K562 (cell line): ENCODE measurements at regions not wholly inside any gene's neighbourhood (a gene's known extent, or its start where the extent isn't known, plus 50 kb on each side); places are given as distances from the start of the nearest gene placed in this dataset.

Experiments
- ATAC-seq: fragments of 200-7000 bp; cut with Tn5 transposase; 3 replicates; pipeline ENCODE4 v1.9.1; 2020; ENCODE audit warnings: moderate library complexity
- BruUV-seq: library from RNA; stranded (reverse); fragments of 400-500 nt; replicated peaks from 2 replicates; lab custom pipeline; 2021; lab: Mats Ljungman, UMichigan
- CTCF ChIA-PET: fragments of 300-600 bp; formaldehyde crosslinking; extraction: SDS; loops from one replicate; lab custom pipeline; 2021; ENCODE audit warnings: low intra/inter-chr PET ratio; lab: Yijun Ruan, JAX
- POLR2A ChIA-PET: fragments of 300-600, 350-650 bp; sonication (Branson Sonifier 250); formaldehyde crosslinking; extraction: SDS; loops from one replicate; lab custom pipeline; 2021; ENCODE audit warnings: antibody characterized with exemption, inconsistent platforms; lab: Yijun Ruan, JAX
- DNase-seq, 4 experiments: peaks; one replicate each; pipeline versions ENCODE4 v3.0.0 to v3.0.0-alpha.2; 2011 to 2018; ENCODE audit warnings: low spot score in 3 of 4, mixed read lengths in 3 of 4; ENCODE audit errors: extremely low read depth in 1 of 4
- FAIRE-seq: peaks from 2 replicates; lab custom pipeline; 2011; peaks lifted over from hg19 to GRCh38; lab: Jason Lieb, UNC
- H2AFZ ChIP-seq: 2 replicates; pipeline ENCODE4 v1.6.0; 2011; ENCODE audit warnings: low read depth, low read length, control low read depth, inconsistent platforms
- H3K27ac ChIP-seq: fragments of 200-600 bp; 3 replicates; pipeline ENCODE4 v1.8.0; 2011; ENCODE audit warnings: low read depth, mild to moderate bottlenecking, control low read depth, inconsistent platforms, low read length, moderate library complexity, mixed read lengths; ENCODE audit errors: extremely low read depth
- H3K27me3 ChIP-seq, 2 experiments: fragments of 300-600 bp in 1 of 2; 2 replicates in 1 of 2; 3 replicates in 1 of 2; pipeline versions ENCODE4 v1.6.0 to v1.8.0; 2011; ENCODE audit warnings: inconsistent platforms in 2 of 2, low read length in 2 of 2, mild to moderate bottlenecking in 1 of 2, mixed read lengths in 1 of 2, moderate library complexity in 1 of 2; ENCODE audit not compliant: control insufficient read depth in 2 of 2, insufficient read depth in 2 of 2
- H3K36me3 ChIP-seq: fragments of 300-600 bp; 3 replicates; pipeline ENCODE4 v1.8.0; 2011; ENCODE audit warnings: mild to moderate bottlenecking, low read length, inconsistent platforms; ENCODE audit not compliant: control insufficient read depth, insufficient read depth
- H3K4me1 ChIP-seq, 2 experiments: fragments of 200-600 bp in 1 of 2; replicated peaks in 1 of 2; 2 replicates in 1 of 2; 3 replicates in 1 of 2; pipeline versions ENCODE4 v1.5.1 to v1.8.0; 2011; ENCODE audit warnings: inconsistent platforms in 2 of 2, low read length in 2 of 2, mild to moderate bottlenecking in 1 of 2, mixed read lengths in 1 of 2, moderate library complexity in 1 of 2; ENCODE audit not compliant: control insufficient read depth in 2 of 2, insufficient read depth in 2 of 2
- H3K4me2 ChIP-seq: 2 replicates; pipeline ENCODE4 v1.6.1; 2011; ENCODE audit warnings: low read length, control low read depth, inconsistent platforms, mixed read lengths; ENCODE audit not compliant: insufficient read depth
- H3K4me3 ChIP-seq: fragments of 200-600 bp; sonication (generic), shearing (Covaris generic); 2 replicates; pipeline ENCODE4 v1.5.1; 2016; ENCODE audit warnings: control low read depth, inconsistent platforms
- H3K79me2 ChIP-seq: fragments of 200-600 bp; 3 replicates; pipeline ENCODE4 v1.8.0; 2011; ENCODE audit warnings: low read length, inconsistent platforms; ENCODE audit not compliant: control insufficient read depth, insufficient read depth
- H3K9ac ChIP-seq, 2 experiments: 2 replicates each; pipeline versions ENCODE4 v1.6.0 to v1.6.1; 2011; ENCODE audit warnings: low read depth in 2 of 2, low read length in 2 of 2, control low read depth in 1 of 2, inconsistent platforms in 1 of 2, mild to moderate bottlenecking in 1 of 2, mixed read lengths in 1 of 2; ENCODE audit not compliant: insufficient read depth in 1 of 2
- H3K9me1 ChIP-seq: one replicate; pipeline ENCODE4 v1.6.0; 2011; ENCODE audit warnings: inconsistent platforms, mild to moderate bottlenecking, low read length, moderate library complexity; ENCODE audit not compliant: control insufficient read depth, insufficient read depth
- H3K9me3 ChIP-seq: replicated peaks from 2 replicates; pipeline ENCODE4 v1.5.1; 2011; ENCODE audit warnings: low read depth, low read length, inconsistent platforms; ENCODE audit not compliant: control insufficient read depth, insufficient read depth
- H4K20me1 ChIP-seq: replicated peaks from 2 replicates; pipeline ENCODE4 v1.6.1; 2011; ENCODE audit warnings: low read length, inconsistent platforms, mixed read lengths; ENCODE audit not compliant: control insufficient read depth, insufficient read depth
- ADNP ChIP-seq: fragments of 200-800 bp; sonication (Bioruptor generic); IDR thresholded peaks from 2 replicates; pipeline ENCODE4 v1.6.1; 2016; ENCODE audit warnings: missing genetic modification characterization, missing compliant biosample characterization
- CEBPG ChIP-seq, 3 experiments: fragments of 200-800 bp in 1 of 3; sonication (Bioruptor generic) in 1 of 3; sonication (generic) in 1 of 3; formaldehyde crosslinking in 1 of 3; IDR thresholded peaks in 2 of 3; conservative IDR thresholded peaks in 1 of 3; 2 replicates each; pipeline versions ENCODE4 v1.6.1 to v1.8.0; 2016 to 2022; ENCODE audit warnings: missing compliant biosample characterization in 2 of 3, missing genetic modification characterization in 2 of 3, mild to moderate bottlenecking in 1 of 3, missing genetic modification reagents in 1 of 3
- HDAC1 ChIP-seq, 2 experiments: fragments of 450-650 bp; IDR thresholded peaks; 2 replicates each; pipeline ENCODE4 v1.6.1; 2016 to 2017; ENCODE audit warnings: inconsistent platforms in 1 of 2, mild to moderate bottlenecking in 1 of 2, moderate library complexity in 1 of 2
- NR4A1 ChIP-seq, 2 experiments: fragments of 250-450 bp in 1 of 2; fragments of 450-650 bp in 1 of 2; sonication (Bioruptor Pico) in 1 of 2; IDR thresholded peaks; 2 replicates each; pipeline versions ENCODE4 v1.4.0 to v1.6.1; 2016 to 2020; ENCODE audit warnings: mild to moderate bottlenecking in 2 of 2, missing compliant biosample characterization in 1 of 2, missing genetic modification characterization in 1 of 2, moderate library complexity in 1 of 2
- PHF8 ChIP-seq: fragments of 200-600 bp; sonication (generic); IDR thresholded peaks from 2 replicates; pipeline ENCODE4 v1.6.1; 2012; ENCODE audit warnings: mixed run types, mild to moderate bottlenecking, inconsistent platforms, low read length, moderate library complexity, borderline replicate concordance
- POLR3G ChIP-seq: IDR thresholded peaks from 2 replicates; pipeline ENCODE4 v1.6.1; 2011; ENCODE audit not compliant: insufficient read length, insufficient replicate concordance; ENCODE audit errors: extremely low read depth
- RREB1 ChIP-seq: fragments of 250-450 bp; sonication (Bioruptor Pico); IDR thresholded peaks from 2 replicates; pipeline ENCODE4 v1.4.0; 2020
- YY1 ChIP-seq, 3 experiments: IDR thresholded peaks; 2 replicates each; pipeline ENCODE4 v1.6.1; 2011; ENCODE audit warnings: low read length in 2 of 3, mild to moderate bottlenecking in 2 of 3, moderate library complexity in 2 of 3, borderline replicate concordance in 1 of 3, control low read depth in 1 of 3, low read depth in 1 of 3; ENCODE audit not compliant: insufficient read depth in 3 of 3, insufficient replicate concordance in 2 of 3, control insufficient read depth in 1 of 3, insufficient read length in 1 of 3; ENCODE audit errors: extremely low read depth in 1 of 3
- ZNF511 ChIP-seq: sonication (generic); formaldehyde crosslinking; IDR thresholded peaks from 2 replicates; pipeline ENCODE4 v1.8.0; 2022; ENCODE audit warnings: mild to moderate bottlenecking, missing genetic modification reagents
- WGBS: fragments of 100-300 bp; shearing (Covaris generic); methylation state at CpG from one replicate; pipeline ENCODE4 v1.1.6; 2016; ENCODE audit warnings: low coverage, mixed read lengths; ENCODE audit not compliant: insufficient coverage; ENCODE audit errors: missing lambda C conversion rate; 5-methylcytosine and 5-hydroxymethylcytosine counted together
- in situ Hi-C: fragments of 300-500 bp; cut with MboI; formaldehyde crosslinking; loops from 4 replicates; pipeline ENCODE4 v1.15.0; 2018; ENCODE audit warnings: inconsistent platforms, mixed read lengths
- intact Hi-C: fragments of 100-400 bp; cut with micrococcal nuclease; formaldehyde crosslinking; loops from 2 replicates; pipeline ENCODE4 v1.14.2; 2022
- TF ChIP-seq, protein P1 (sequence below): fragments of 450-650 bp; IDR thresholded peaks from 2 replicates; pipeline ENCODE4 v1.7.1; 2018; ENCODE audit warnings: mild to moderate bottlenecking, low read depth; ENCODE audit not compliant: partially characterized antibody

GRCh38 chr1:91610789-91611188 lies 110.1 kb downstream of the CDC7 start:
- peak overlapping the region; percentile 84 for H2AFZ ChIP-seq
- intact Hi-C loops, result loop anchor here (10.0 kb wide), 1 partner anchor 124 kb away; no protein-coding TSS in a partner anchor
- ChIA-PET CTCF (no interaction called here), POLR2A (interaction anchor here (0.6 to 1.5 kb wide), 3 partner anchors 13 to 1242 kb away, joined by 3 to 5 read pairs (median 4); no protein-coding TSS in a partner anchor)
- H3K9me3 ChIP-seq, result no peaks in the 10 kb centered on the region
- H3K4me2 ChIP-seq, result no peak overlapping the region; the same call in 1 of the 2 replicates
- ATAC-seq, result peak; percentile 83
- H3K9ac ChIP-seq, result peak overlapping the region in 1 of 2 experiments; percentile 18; a peak in 2 of 4 replicates
- BruUV-seq, result no TSS peak
- peaks cover 0 to 18% of the 10 kb centered on the region in 2 experiments; a peak in 3 of 5 replicates for H3K4me1 ChIP-seq
- FAIRE-seq, result no peak
- 18% methylated on average over 6 of the region's 6 CpGs for WGBS
- no peak overlapping the region for H3K27ac ChIP-seq
- no peak overlapping the region for H3K4me3 ChIP-seq
- in situ Hi-C loops, result no loop called here
- H3K79me2 ChIP-seq, result no peaks in the 10 kb centered on the region
- H3K36me3 ChIP-seq, result no peaks in the 10 kb centered on the region
- H3K9me1 ChIP-seq, result no peaks in the 10 kb centered on the region
- no peaks in the 10 kb centered on the region for H4K20me1 ChIP-seq
- no peaks in the 10 kb centered on the region for H3K27me3 ChIP-seq
- peak in 2 of 4 experiments; percentile 21 to 42 for DNase-seq
- no peak for TF ChIP-seq RREB1 (CRISPR knock-in tag)
- no peak for TF ChIP-seq ADNP
- TF ChIP-seq HDAC1 (IDR thresholded peaks at IDR 0.05), result no peak
- no peak for TF ChIP-seq NR4A1 (CRISPR knock-in tag; IDR thresholded peaks at IDR 0.05)
- no peak for TF ChIP-seq NR4A1 (tag; IDR thresholded peaks at IDR 0.05)
- no peak for TF ChIP-seq PHF8
- TF ChIP-seq YY1 (IDR thresholded peaks at IDR 0.05; ENCODE audit: borderline replicate concordance in 1 of 3, control insufficient read depth in 1 of 3, extremely low read depth in 1 of 3, insufficient read depth in 3 of 3, insufficient read length in 1 of 3, insufficient replicate concordance in 2 of 3, low read depth in 1 of 3, low read length in 2 of 3), result no peak
- TF ChIP-seq POLR3G, result no peak
- TF ChIP-seq, protein P1, sequence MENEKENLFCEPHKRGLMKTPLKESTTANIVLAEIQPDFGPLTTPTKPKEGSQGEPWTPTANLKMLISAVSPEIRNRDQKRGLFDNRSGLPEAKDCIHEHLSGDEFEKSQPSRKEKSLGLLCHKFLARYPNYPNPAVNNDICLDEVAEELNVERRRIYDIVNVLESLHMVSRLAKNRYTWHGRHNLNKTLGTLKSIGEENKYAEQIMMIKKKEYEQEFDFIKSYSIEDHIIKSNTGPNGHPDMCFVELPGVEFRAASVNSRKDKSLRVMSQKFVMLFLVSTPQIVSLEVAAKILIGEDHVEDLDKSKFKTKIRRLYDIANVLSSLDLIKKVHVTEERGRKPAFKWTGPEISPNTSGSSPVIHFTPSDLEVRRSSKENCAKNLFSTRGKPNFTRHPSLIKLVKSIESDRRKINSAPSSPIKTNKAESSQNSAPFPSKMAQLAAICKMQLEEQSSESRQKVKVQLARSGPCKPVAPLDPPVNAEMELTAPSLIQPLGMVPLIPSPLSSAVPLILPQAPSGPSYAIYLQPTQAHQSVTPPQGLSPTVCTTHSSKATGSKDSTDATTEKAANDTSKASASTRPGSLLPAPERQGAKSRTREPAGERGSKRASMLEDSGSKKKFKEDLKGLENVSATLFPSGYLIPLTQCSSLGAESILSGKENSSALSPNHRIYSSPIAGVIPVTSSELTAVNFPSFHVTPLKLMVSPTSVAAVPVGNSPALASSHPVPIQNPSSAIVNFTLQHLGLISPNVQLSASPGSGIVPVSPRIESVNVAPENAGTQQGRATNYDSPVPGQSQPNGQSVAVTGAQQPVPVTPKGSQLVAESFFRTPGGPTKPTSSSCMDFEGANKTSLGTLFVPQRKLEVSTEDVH, result no peak
- no peak for TF ChIP-seq ZNF511 (CRISPR knock-in tag)
- TF ChIP-seq CEBPG (CRISPR knock-in tag; IDR thresholded peaks at IDR 0.05), result no peak
- TF ChIP-seq CEBPG (tag; conservative IDR thresholded peaks at IDR 0.05 in 1 of 2, IDR thresholded peaks at IDR 0.05 in 1 of 2), result peak; percentile 50 to 59; a peak in 3 of 4 replicates
